ENCODE measurements at regions not wholly inside any gene's neighbourhood (a gene's known extent, or its start where the extent isn't known, plus 50 kb on each side); places are given as distances from the start of the nearest gene placed in this dataset.
A peak's percentile ranks its signal among the peaks of the same experiment; 100 is the strongest.
"Not testable (repeated sequence)": the region's sequence is repeated elsewhere in the genome, so short reads cannot be mapped to it uniquely, and the experiment has no call there.

DNA sequence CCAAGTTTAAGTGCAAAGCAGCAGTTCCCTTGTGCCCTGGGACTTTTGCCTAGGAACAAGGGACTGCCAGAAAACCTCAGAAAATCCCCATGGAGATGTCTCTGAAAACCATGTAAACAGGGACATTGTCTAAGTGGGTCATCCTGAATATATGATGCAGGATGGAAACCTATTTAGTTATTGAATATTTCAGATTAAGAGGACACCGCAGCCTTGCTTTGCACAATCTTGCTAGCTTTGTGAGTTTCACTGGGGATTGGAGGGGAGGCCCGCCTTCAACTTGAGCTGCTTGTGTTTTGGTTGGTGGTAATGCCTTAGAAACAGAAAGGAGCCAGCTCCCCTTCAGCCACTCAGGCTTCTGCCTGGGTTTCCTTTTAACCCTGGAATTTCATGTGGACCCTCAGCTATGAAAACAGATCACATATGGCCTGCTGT, 112.8 kb downstream of the C9orf152 start:
- Mint-ChIP-seq H3K36me3 (peaks cover 6% of the 10 kb centered on the region; the same call in 1 of the 2 replicates), H3K27me3 (ENCODE audit: low read depth) (no peaks in the 10 kb centered on the region), H3K4me3 (no peak overlapping the region), H3K27ac (no peak overlapping the region; the same call in 1 of the 2 replicates), H3K9me3 (no peaks in the 10 kb centered on the region; the same call in 1 of the 2 replicates), H3K4me1 (peaks cover 46% of the 10 kb centered on the region)
- TF ChIP-seq STAT6 (CRISPR knock-in tag; conservative IDR thresholded peaks at IDR 0.05; ENCODE audit: low read depth) (no peak), PRDM15 (CRISPR knock-in tag; IDR thresholded peaks at IDR 0.05) (peak; percentile 56)
- ChIA-PET POLR2A (no interaction called here), CTCF (interaction anchor here (0.6 kb wide), 1 partner anchor 42 kb away, joined by 5 read pairs; no protein-coding TSS in a partner anchor)
- no peak for DNase-seq (ENCODE audit: low spot score)
- 0 out of 2 replicates have a peak, but pooled peaks have one; percentile 34 for ATAC-seq

GRCh38 chr9:110095776-110096175, 112.2 kb downstream of the C9orf152 start:
- ATAC-seq (no peak), DNase-seq (ENCODE audit: low spot score) (no peak)
- Mint-ChIP-seq H3K27ac (no peak overlapping the region), H3K4me3 (no peak overlapping the region), H3K36me3 (peaks cover 6% of the 10 kb centered on the region; the same call in 1 of the 2 replicates), H3K27me3 (ENCODE audit: low read depth) (no peaks in the 10 kb centered on the region), H3K4me1 (peaks cover 50% of the 10 kb centered on the region), H3K9me3 (no peaks in the 10 kb centered on the region; the same call in 1 of the 2 replicates)
- ChIA-PET POLR2A (interaction anchor here (0.6 kb wide), 1 partner anchor 9 kb away, joined by 3 read pairs; no protein-coding TSS in a partner anchor), CTCF (no interaction called here)
- TF ChIP-seq NR2C2 (CRISPR knock-in tag; IDR thresholded peaks at IDR 0.05) (no peak), RELA (CRISPR knock-in tag; IDR thresholded peaks at IDR 0.05; ENCODE audit: borderline replicate concordance) (no peak), ZNF396 (CRISPR knock-in tag; IDR thresholded peaks at IDR 0.05; ENCODE audit: borderline replicate concordance) (no peak), ZNF671 (CRISPR knock-in tag; IDR thresholded peaks at IDR 0.05) (no peak), ATF1 (CRISPR knock-in tag; IDR thresholded peaks at IDR 0.05) (no peak), HMGA2 (CRISPR knock-in tag; IDR thresholded peaks at IDR 0.05) (no peak), ZNF317 (CRISPR knock-in tag; IDR thresholded peaks at IDR 0.05; ENCODE audit: borderline replicate concordance, low read depth) (no peak), ETV6 (CRISPR knock-in tag; IDR thresholded peaks at IDR 0.05) (no peak), FOXJ3 (CRISPR knock-in tag; IDR thresholded peaks at IDR 0.05; ENCODE audit: borderline replicate concordance) (no peak), NR3C1 (CRISPR knock-in tag; conservative IDR thresholded peaks at IDR 0.05; ENCODE audit: low read depth) (no peak)
- TF ChIP-seq, protein P1, sequence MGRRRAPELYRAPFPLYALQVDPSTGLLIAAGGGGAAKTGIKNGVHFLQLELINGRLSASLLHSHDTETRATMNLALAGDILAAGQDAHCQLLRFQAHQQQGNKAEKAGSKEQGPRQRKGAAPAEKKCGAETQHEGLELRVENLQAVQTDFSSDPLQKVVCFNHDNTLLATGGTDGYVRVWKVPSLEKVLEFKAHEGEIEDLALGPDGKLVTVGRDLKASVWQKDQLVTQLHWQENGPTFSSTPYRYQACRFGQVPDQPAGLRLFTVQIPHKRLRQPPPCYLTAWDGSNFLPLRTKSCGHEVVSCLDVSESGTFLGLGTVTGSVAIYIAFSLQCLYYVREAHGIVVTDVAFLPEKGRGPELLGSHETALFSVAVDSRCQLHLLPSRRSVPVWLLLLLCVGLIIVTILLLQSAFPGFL (CRISPR knock-in tag; IDR thresholded peaks at IDR 0.05; ENCODE audit: borderline replicate concordance): no peak

DNA sequence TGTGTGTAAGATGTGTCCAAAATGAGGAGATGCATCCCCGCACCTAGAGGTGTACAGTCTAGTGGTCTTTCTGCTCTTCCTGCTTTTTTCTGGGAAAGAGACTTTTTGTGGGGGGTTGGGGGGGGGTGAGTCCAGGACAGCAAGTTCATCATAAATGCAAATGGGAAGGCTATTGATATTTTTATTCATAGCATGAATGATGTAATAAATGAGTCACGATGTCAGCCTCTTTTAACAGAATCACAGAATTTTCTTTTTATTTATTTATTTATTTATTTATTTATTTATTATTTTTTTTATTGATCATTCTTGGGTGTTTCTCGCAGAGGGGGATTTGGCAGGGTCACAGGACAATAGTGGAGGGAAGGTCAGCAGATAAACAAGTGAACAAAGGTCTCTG, 111.3 kb downstream of the C9orf152 start:
- H3K9me3 Mint-ChIP-seq; POLR2A ChIA-PET; H3K36me3 Mint-ChIP-seq; H3K27ac Mint-ChIP-seq; DNase-seq (ENCODE audit: low spot score); H3K4me3 Mint-ChIP-seq; ATAC-seq; H3K27me3 Mint-ChIP-seq (ENCODE audit: low read depth); CTCF ChIA-PET: not testable (repeated sequence)
- H3K4me1 Mint-ChIP-seq: peaks cover 59% of the 10 kb centered on the region
- TF ChIP-seq HMGA2 (CRISPR knock-in tag; IDR thresholded peaks at IDR 0.05): peak; percentile 50; the same call in 1 of the 2 replicates

Measured in WTC11 (cell line).